ENCODE measurements at regions not wholly inside any gene's neighbourhood (a gene's known extent, or its start where the extent isn't known, plus 50 kb on each side); places are given as distances from the start of the nearest gene placed in this dataset.

DNA sequence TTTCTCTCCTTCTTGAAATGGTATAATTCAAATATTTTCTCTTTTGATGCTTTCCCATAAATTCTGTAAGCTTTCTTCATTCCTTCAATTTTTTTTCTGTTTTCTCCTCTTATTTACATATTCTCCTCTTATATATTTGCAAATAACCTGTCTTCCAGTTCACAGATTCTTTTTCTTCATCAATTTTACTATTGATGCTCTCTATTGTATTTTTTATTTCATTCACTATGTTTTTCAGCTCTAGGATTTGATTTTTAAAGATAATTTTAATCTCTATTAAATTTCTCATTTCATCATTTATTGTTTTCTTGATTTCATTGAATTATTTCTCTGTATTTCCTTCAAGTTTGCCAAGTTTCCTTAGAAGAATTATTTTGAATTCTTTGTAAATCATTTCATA is 54.0 kb upstream of the PRPS1L1 start:
- no peak for DNase-seq

GRCh38 chr7:18082169-18082568 is 54.5 kb upstream of the PRPS1L1 start:
- no peak for DNase-seq

DNA sequence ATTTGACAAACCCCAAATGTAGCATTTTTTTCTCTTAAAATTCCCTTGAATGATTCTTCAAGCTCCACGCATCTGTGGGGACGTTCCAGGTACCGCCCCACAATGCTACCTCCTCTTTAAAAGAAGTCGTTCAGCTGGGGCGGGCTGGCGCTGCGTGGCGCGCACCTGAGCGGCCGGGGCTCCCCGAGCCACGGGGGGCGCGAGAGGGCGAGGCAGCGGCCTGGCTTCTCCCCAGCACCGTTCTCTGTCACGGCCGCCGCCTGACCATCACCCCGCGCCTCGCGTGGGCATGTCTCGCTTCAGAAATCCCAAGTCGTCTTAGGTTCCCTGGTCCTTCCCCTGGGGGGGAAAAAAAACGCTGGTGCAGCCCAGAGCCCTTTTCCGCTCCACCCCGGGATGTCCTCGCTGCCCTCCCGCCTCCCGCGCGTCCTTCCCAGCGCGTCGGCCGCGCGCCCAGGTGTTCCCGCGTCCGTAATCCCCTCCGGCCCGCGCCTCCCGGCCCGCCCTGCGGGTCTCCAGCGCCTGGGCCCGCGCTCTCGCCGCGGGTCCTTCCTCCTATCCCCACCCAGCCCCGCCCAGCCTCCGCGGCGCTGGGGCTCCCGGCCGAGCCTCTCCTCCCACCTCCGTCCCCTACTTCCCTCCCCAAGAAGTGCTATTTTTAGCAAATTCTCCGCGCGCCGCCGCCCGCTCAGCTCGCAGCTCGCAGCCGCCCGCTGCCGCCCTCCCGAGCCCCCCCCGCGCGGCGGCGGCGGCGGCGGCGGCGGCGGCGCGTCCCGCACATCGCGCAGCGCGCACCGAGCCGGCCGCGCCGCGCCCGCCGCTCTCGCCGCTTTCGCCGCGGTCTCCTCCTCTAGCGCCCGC is 58.7 kb upstream of the PRPS1L1 start:
- no peak for DNase-seq

DNA sequence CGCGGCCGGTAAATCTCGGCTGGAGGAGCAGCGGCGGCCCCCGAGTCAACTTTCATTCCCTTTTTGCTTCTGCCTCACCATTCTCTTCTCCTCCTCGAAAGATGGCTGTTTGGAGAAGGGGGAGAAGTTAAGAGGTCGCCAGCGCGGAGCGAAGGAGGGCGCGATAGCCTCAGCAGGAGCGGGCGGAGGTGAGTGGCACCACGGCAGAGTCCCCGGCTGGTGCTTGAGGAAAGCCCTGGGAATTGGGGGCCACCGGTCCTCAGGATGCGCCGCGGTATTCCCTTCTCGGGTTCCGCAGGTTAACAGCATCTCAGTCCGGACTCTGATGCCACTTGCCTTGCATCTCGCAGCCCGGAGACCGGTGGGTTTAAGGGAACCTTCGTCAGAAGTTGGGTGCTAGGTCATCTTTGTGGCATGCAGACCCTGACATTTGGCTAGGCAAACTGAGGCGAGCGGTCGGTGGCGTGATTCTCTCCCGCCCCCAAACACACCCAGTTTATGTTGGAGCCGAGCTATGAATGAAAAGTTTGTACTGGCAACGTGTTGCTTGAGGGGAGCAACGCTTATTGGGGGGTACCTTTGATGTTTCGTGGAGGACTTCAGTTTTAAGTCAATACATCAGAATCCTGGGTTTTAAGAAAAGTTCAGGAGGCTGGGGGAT is 59.5 kb upstream of the PRPS1L1 start:
- DNase-seq: no peak

- no peak for DNase-seq
Measured at GRCh38 chr7:18087687-18088078, 60.0 kb upstream of the PRPS1L1 start.

- no peak for DNase-seq
Measured at GRCh38 chr7:18096087-18096486, 68.4 kb upstream of the PRPS1L1 start.

- no peak for DNase-seq
Measured at GRCh38 chr7:18102576-18102975, 74.9 kb upstream of the PRPS1L1 start.

GRCh38 chr7:18103436-18104218 is 76.0 kb upstream of the PRPS1L1 start:
- no peak for DNase-seq

DNA sequence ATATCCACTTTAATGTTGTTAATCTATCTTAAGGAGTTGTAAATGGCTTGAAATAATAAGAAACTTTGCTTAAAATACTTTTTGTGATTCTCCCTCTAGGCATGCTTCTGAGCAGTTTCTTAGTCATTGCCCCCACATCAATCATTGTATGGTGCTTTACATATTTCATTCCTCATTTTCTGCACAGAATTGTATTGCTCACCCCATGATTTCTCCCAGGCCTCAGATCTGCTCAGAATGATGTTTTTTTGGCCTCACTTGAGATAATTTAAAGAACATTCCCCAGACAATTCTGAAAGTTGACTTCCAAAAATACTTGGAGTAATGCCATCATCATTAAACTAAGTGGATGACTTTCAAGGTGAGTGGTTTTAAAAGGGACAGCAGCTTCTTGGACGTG is 82.1 kb upstream of the PRPS1L1 start:
- no peak for DNase-seq

GRCh38 chr7:18116661-18117060 is 89.0 kb upstream of the PRPS1L1 start:
- no peak for DNase-seq

GRCh38 chr7:18117482-18117881 is 89.8 kb upstream of the PRPS1L1 start:
- DNase-seq: no peak

DNA sequence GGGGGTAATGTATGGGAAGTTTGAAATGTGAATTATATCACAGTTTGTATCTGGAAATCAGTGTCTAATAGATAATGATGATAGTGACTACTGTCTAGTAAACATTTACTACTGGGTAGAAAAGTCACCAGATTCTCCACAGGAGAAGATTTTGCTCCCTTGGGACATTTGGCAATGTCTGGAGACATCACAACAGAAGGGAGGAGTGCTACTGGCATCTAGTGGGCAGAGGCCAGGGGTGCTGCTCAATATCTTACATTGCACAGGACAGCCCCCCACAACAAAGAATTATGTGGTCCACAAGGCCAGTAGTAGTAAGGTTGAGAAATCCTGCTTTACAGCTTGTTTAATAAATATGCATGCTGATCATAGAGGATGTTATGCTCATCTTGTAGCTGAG is 92.3 kb upstream of the PRPS1L1 start:
- DNase-seq: no peak

GRCh38 chr7:18123508-18124239 is 96.0 kb upstream of the PRPS1L1 start:
- no peak for DNase-seq

- no peak for DNase-seq
Measured at GRCh38 chr7:18125476-18125875, 97.8 kb upstream of the PRPS1L1 start.

DNA sequence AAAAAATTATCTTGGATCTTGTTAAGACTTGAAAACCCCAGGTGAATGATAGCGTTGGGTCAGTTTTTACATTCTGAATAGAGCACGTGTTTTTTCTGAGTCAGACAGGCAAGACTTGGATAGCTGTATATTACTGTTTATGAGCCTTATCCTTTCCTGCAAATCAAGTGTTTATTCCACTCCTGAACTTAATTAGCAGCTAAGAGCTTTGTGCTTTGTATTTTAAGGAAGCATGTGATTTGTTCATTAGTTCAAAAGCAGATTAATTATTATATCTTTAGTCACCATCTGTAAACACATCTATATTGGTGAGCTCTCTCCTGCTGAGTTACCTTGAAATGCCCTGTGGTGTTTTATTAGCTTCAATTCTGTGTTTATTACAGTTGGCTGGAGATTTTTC is 98.6 kb upstream of the PRPS1L1 start:
- no peak for DNase-seq

- DNase-seq: no peak
Measured at GRCh38 chr7:18128846-18129245, 101.2 kb upstream of the PRPS1L1 start.

- no peak for DNase-seq
Measured at GRCh38 chr7:18132811-18133210, 105.2 kb upstream of the PRPS1L1 start.

- no peak for DNase-seq
Measured at GRCh38 chr7:18133921-18134320, 106.3 kb upstream of the PRPS1L1 start.

DNA sequence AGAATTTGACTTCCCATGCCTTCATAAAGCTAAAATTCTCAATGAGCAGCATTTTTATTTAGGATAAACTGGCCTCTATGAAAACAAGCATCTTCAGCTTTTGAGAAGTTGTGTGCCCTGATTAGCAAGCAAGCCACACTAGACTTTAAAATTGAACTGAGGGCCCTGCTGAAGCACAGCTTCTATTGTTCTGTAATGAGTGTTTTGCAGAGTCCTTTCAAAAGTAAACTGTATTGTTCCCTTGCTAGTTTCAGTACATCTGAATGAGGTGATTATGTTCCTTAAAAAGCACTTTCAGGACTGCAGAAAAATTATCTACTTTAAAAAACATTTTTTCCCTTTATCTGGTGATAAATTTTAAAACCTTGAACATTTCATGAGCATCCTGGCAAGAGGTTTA is 113.3 kb upstream of the PRPS1L1 start:
- DNase-seq: no peak

GRCh38 chr7:18144166-18144565 is 116.5 kb upstream of the PRPS1L1 start:
- no peak for DNase-seq

DNA sequence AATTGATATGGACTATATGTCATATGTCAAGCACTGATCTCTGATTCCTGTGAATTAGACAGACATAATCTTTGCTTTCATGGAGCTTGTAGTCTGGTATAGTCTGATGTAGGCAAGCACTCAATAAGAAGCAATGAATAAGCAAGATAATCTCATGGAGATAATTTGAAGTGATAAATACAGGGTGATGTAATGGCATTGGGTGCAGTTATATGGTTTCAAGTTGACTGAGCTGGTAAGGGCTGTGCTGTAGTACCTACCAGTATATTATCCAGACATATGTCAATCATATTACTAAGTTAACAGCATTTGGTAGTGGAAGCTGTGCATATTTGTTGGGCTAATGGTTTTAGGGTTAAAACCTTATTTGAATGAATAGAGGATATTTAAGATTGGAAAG is 117.5 kb upstream of the PRPS1L1 start:
- DNase-seq: no peak

GRCh38 chr7:18151422-18151821 is 123.8 kb upstream of the PRPS1L1 start:
- no peak for DNase-seq

DNA sequence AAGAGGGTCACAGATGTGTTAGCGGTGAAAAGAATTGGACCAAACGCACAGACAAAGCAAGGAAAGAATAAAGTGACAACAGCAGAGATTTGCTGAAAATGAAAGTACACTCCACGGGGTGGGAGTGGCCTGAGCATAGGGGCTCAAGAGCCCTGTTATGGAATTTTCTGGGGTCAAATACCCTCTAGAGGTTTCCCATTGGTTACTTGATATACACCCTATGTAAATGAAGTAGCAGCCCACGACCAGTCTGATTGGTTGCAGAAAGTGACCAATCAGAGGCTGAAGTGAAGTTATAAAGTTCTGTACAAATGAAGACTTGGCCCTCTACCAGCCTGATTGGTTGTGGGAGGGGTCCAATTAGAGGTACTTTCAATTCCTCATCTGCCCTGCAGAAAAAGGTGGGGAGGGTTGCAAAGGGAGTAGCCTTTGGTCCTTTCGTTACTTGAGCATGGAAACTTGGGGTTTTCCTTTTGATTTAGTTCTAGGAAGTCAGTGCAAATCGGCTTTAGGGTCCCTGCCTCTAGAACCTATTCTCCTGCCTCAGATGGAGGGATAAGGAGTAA is 125.6 kb upstream of the PRPS1L1 start:
- no peak for DNase-seq
